ENCODE measurements at regions not wholly inside any gene's neighbourhood (a gene's known extent, or its start where the extent isn't known, plus 50 kb on each side); places are given as distances from the start of the nearest gene placed in this dataset.

- TF ChIP-seq EZH2 (IDR thresholded peaks at IDR 0.05; ENCODE audit: low read length) (no peak), CTCF (optimal IDR thresholded peaks at IDR 0.05 in 1 of 3, IDR thresholded peaks at IDR 0.05 in 1 of 3, conservative IDR thresholded peaks at IDR 0.05 in 1 of 3; ENCODE audit: extremely low read depth in 1 of 3, insufficient read depth in 2 of 3, low read length in 3 of 3) (no peak)
Measured at GRCh38 chr13:86838411-86839120, 832.6 kb upstream of the SLITRK5 start.
